Panc1 (cell line): ENCODE measurements at regions not wholly inside any gene's neighbourhood (a gene's known extent, or its start where the extent isn't known, plus 50 kb on each side); places are given as distances from the start of the nearest gene placed in this dataset.

ENCODE experiments used
- CTCF ChIP-seq: fragments of 450-650 bp; IDR thresholded peaks from 2 replicates; pipeline ENCODE4 v1.5.1; 2017; ENCODE audit warnings: mild to moderate bottlenecking
- REST ChIP-seq, 2 experiments: IDR thresholded peaks; 2 replicates each; pipeline ENCODE4 v1.6.1; 2011 to 2012; ENCODE audit warnings: low read depth in 2 of 2, control low read depth in 1 of 2, low read length in 1 of 2, mild to moderate bottlenecking in 1 of 2, moderate library complexity in 1 of 2; ENCODE audit not compliant: insufficient read depth in 1 of 2

- TF ChIP-seq REST (IDR thresholded peaks at IDR 0.05; ENCODE audit: insufficient read depth in 1 of 2, low read depth in 2 of 2, low read length in 1 of 2) (no peak), CTCF (no peak)
These were observed 77.0 kb upstream of the ARMCX2 start for GRCh38 chrX:101736651-101737050.
